Stimulated activated effector memory CD8-positive, alpha-beta T cell treated with anti-CD3 and anti-CD28 coated beads, Interleukin-12 subunit alpha, Interleukin-12 subunit beta, amount 100 ng/mL, for 72 hours (primary cell): ENCODE measurements at regions not wholly inside any gene's neighbourhood (a gene's known extent, or its start where the extent isn't known, plus 50 kb on each side); places are given as distances from the start of the nearest gene placed in this dataset.

ENCODE experiments used
- ATAC-seq: fragments of 150-1000 bp; cut with Tn5 transposase; 2 replicates; pipeline ENCODE4 v1.10.0; 2021
- DNase-seq, 2 donors: peaks; one replicate each; pipeline ENCODE4 v3.0.0; 2021 to 2022; ENCODE audit warnings: low spot score in 2 of 2
- H3K27ac Mint-ChIP-seq: one replicate; pipeline ENCODE4 v1.8.0; 2022; ENCODE audit warnings: mild to moderate bottlenecking, mixed read lengths
- H3K36me3 Mint-ChIP-seq: one replicate; pipeline ENCODE4 v1.8.0; 2022; ENCODE audit warnings: mild to moderate bottlenecking, mixed read lengths
- H3K4me1 Mint-ChIP-seq: one replicate; pipeline ENCODE4 v1.8.0; 2022; ENCODE audit warnings: mixed read lengths
- H3K4me3 Mint-ChIP-seq: one replicate; pipeline ENCODE4 v1.8.0; 2022; ENCODE audit warnings: mild to moderate bottlenecking, mixed read lengths
- H3K9me3 Mint-ChIP-seq: one replicate; pipeline ENCODE4 v1.8.0; 2022; ENCODE audit warnings: mixed read lengths

DNA sequence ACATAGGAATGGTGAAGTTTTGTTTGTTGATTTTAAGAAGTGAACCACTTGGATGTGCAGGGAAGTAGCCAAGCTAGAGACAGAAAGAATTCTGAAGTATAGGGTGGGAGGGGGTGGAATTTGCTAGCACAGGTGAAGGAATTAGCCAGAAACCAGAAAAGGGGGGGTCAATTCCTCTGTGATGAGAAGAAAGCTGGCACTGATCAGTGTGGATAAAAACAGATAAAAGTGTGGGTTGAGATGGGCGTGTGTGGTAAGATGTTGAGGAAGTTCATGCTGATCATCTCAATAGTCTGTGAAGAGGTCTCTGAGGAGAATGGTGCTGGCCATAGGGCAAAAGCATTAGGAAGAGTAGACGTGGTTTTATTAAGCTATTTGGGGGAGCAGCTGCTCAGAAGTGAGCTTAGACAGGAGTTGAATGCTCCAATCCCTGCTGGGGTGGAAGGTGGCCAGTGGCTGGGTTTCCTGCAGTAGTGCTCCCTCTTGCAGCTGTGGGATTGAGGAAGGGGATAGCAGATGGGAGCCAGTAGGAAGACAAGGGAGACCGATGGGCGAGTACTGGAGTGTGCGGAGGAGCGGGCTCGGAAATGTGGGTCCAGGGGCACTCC, 88.7 kb upstream of the ELL2 start:
- no peak overlapping the region for H3K27ac Mint-ChIP-seq
- no peaks in the 10 kb centered on the region for H3K36me3 Mint-ChIP-seq
- peaks cover 9% of the 10 kb centered on the region for H3K4me1 Mint-ChIP-seq
- H3K4me3 Mint-ChIP-seq: no peak overlapping the region
- H3K9me3 Mint-ChIP-seq: peaks cover 3% of the 10 kb centered on the region
- ATAC-seq (no peak), DNase-seq (no peak)

GRCh38 chr5:96049398-96050272, 88.0 kb upstream of the ELL2 start:
- Mint-ChIP-seq H3K4me3 (no peak overlapping the region), H3K9me3 (peaks cover 3% of the 10 kb centered on the region), H3K27ac (no peak overlapping the region), H3K4me1 (peaks cover 2% of the 10 kb centered on the region), H3K36me3 (no peaks in the 10 kb centered on the region)
- no peak for ATAC-seq
- DNase-seq: no peak

- H3K36me3 Mint-ChIP-seq: no peaks in the 10 kb centered on the region
Measured at GRCh38 chr5:96048763-96049162, 87.1 kb upstream of the ELL2 start.

DNA sequence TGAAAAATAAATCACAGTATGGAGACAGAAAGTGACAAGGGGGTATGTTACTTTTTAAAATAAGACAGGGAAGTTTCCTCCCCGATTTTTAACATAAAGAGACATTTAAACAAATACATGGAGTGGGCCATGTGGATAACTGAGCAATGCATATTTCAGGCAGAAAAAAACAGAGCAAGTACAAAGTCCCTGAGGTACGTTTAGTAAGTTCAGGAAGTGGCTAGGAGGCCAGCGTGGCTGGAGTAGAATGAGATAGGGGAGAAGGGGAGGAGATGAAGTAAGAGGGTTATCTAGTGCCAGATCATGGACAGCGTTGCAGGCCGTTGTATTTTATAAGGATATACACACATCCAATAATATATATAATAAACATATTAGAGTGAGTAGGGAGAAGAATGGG, 84.2 kb upstream of the ELL2 start:
- ATAC-seq (no peak), DNase-seq (no peak)
- no peaks in the 10 kb centered on the region for H3K4me1 Mint-ChIP-seq
- H3K9me3 Mint-ChIP-seq: no peaks in the 10 kb centered on the region
- H3K4me3 Mint-ChIP-seq: no peak overlapping the region
- no peak overlapping the region for H3K27ac Mint-ChIP-seq
- no peaks in the 10 kb centered on the region for H3K36me3 Mint-ChIP-seq

More at GRCh38 chr5:96048763-96049162, 87.1 kb upstream of the ELL2 start:
- Mint-ChIP-seq H3K4me1 (no peaks in the 10 kb centered on the region), H3K27ac (no peak overlapping the region), H3K4me3 (no peak overlapping the region), H3K9me3 (peaks cover 3% of the 10 kb centered on the region)
- ATAC-seq: no peak
- no peak for DNase-seq

- Mint-ChIP-seq H3K27ac (no peak overlapping the region), H3K36me3 (no peaks in the 10 kb centered on the region), H3K4me1 (no peaks in the 10 kb centered on the region), H3K9me3 (peaks cover 2% of the 10 kb centered on the region), H3K4me3 (no peak overlapping the region)
- DNase-seq (no peak), ATAC-seq (no peak)
Measured at GRCh38 chr5:96043446-96043845, 81.8 kb upstream of the ELL2 start.

DNA sequence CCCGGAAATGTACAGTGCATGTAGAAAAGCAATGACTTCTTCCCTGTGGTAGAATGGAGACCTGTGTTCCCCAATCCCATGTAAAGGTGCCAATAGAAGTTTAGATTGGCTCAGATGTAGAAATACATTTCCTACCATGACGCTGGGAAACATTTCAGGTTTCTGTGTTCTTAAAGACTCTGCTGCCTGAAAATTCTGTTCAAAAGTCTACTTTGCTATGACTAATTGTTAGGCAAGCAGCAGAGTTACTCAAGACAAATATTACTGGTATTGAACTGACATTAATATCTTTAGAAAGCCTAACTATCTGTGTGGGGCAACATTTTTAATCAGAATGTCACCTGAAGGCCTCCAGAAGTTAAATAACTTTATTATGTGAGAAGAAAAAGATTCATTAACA, 75.5 kb upstream of the ELL2 start:
- Mint-ChIP-seq H3K9me3 (peaks cover 3% of the 10 kb centered on the region), H3K27ac (no peak overlapping the region), H3K4me3 (no peak overlapping the region), H3K4me1 (no peaks in the 10 kb centered on the region), H3K36me3 (no peaks in the 10 kb centered on the region)
- no peak for DNase-seq
- ATAC-seq: no peak

DNA sequence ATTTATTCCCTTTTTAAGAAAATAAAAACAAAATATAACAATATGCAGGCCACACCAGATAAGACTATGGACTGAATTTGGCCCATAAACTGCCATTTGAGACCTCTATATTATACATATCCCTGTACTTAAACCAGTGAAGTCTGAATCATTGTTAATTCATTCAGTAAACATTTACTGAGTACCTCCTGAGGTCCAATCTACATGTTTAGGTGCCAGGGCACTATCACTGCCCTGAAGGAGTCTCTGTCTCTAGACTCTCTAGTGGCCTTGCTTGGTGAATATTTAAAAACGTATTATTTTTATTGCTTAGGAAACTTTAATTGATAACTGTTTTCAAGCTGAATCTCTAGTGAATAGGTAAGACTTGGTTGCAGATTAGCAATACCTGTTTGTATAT, 74.7 kb upstream of the ELL2 start:
- Mint-ChIP-seq H3K4me1 (no peaks in the 10 kb centered on the region), H3K9me3 (peaks cover 3% of the 10 kb centered on the region), H3K4me3 (no peak overlapping the region), H3K27ac (no peak overlapping the region), H3K36me3 (no peaks in the 10 kb centered on the region)
- DNase-seq (no peak), ATAC-seq (no peak)

GRCh38 chr5:96035796-96036195, 74.1 kb upstream of the ELL2 start:
- no peak overlapping the region for H3K27ac Mint-ChIP-seq
- no peaks in the 10 kb centered on the region for H3K36me3 Mint-ChIP-seq
- no peak for ATAC-seq
- H3K9me3 Mint-ChIP-seq: peaks cover 3% of the 10 kb centered on the region
- H3K4me3 Mint-ChIP-seq: no peak overlapping the region
- no peak for DNase-seq
- no peaks in the 10 kb centered on the region for H3K4me1 Mint-ChIP-seq

DNA sequence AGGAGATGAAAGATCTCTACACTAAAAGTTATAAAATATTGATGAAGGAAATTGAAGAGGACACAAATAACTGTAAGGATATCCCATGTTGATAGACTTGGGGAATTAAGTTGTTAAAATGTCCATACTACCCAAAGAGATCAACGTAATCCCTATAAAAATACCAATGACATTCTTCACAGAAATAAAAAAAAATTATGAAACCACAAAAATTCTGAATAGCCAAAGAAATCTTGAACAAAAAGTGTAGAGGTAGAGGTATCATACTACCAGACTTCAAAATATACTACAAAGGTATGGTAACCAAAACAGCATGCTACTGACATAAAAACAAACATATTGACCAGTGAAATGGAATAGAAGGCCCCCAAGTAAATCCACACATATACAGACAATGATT, 71.5 kb upstream of the ELL2 start:
- Mint-ChIP-seq H3K36me3 (no peaks in the 10 kb centered on the region), H3K4me1 (no peaks in the 10 kb centered on the region), H3K4me3 (no peak overlapping the region), H3K9me3 (no peaks in the 10 kb centered on the region), H3K27ac (no peak overlapping the region)
- DNase-seq (no peak), ATAC-seq (no peak)

DNA sequence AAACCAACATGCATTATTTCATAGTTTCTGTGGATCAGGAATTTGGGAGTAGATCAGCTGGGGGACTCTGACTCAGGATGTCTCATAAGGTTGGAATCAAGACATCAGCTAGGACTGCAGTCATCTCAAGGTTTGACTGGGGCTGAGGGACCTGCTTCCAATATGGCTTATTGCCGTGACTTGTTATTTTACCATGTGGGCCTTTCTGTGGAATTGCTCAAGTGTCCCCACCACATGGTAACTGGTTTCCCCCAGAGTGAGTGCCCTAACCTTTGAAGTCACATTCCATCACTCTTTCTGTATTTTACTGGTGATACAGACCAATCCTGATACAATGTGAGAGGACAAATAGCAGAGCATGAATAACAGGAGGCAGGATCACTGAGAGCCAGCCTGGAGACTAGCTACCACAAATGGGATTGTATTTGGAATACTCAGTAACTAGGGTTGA, 70.2 kb upstream of the ELL2 start:
- H3K9me3 Mint-ChIP-seq: no peaks in the 10 kb centered on the region

GRCh38 chr5:96031180-96031579, 69.5 kb upstream of the ELL2 start:
- no peak overlapping the region for H3K4me3 Mint-ChIP-seq

More for the DNA sequence above, 70.2 kb upstream of the ELL2 start:
- DNase-seq (no peak), ATAC-seq (no peak)
- no peak overlapping the region for H3K4me3 Mint-ChIP-seq
- H3K27ac Mint-ChIP-seq: no peak overlapping the region
- H3K4me1 Mint-ChIP-seq: no peaks in the 10 kb centered on the region
- H3K36me3 Mint-ChIP-seq: no peaks in the 10 kb centered on the region

DNA sequence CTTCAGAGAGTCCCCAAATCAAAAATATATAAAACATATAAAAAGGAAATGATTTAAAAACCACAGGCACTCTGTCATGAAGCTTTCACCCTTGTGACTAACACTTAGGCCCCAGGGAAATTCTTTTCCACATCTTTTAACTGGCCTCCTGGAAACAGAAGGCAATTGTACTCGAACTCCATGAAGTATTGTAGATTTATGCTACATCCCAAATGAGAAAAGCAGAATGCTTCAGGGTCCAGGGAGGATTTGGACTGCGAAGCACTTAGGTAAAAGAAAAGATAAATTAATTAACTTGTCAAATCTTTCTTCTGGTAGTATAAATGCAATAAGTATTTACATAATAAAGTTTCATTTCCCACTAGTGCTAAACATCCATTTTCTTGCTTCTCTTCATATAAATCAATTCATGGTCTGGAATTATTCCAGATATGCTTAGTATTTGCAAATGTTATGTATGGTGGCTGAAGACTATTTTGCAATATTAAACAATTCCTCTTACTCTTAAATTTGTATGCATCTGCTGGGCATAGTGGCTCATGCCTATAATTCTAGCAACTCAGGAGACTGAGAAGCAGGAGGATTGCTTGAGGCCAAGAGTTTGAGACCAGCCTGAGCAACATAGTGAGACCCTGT, 64.9 kb upstream of the ELL2 start:
- Mint-ChIP-seq H3K36me3 (no peaks in the 10 kb centered on the region), H3K9me3 (no peaks in the 10 kb centered on the region), H3K4me3 (no peak overlapping the region), H3K4me1 (peaks cover 4% of the 10 kb centered on the region), H3K27ac (no peak overlapping the region)
- DNase-seq (no peak), ATAC-seq (no peak)

More at GRCh38 chr5:96031180-96031579, 69.5 kb upstream of the ELL2 start:
- Mint-ChIP-seq H3K27ac (no peak overlapping the region), H3K36me3 (no peaks in the 10 kb centered on the region), H3K4me1 (no peaks in the 10 kb centered on the region), H3K9me3 (no peaks in the 10 kb centered on the region)
- no peak for DNase-seq
- no peak for ATAC-seq

DNA sequence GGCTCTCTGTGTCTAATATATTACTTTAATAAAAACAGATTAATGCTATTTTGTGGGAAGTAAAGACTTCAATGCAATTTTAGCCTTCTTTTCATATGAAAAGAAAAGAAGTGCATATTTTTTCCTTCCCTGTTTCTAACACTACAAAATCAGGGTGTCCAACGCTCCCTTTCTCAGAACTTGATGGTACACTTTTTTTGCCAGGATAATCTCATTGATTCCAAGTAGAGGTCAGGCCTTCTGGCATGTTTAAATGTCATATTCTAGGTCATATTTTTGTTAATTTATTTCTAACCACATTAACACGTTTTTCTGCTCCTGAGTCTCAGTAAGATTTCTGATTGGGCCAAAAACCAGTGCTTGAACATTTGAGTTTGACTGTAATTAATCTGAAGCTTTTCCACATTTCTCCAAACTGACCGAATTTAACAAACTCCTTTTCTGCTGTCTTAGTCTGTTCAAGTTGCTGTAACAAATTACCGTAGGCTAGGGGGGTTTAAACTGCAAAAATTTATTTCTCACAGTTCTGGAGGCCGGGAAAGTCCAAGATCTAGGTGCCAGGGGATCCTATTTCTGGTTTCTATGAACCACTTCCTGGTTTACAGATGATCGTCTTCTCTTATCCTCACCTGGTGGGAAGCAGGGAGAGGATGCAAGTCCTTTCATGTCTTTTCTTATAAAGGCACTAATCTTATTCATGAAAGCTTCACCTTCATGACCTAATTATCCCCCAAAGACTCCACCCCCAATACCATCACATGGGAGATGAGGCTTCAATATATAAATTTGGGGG, 63.2 kb upstream of the ELL2 start:
- DNase-seq: no peak
- Mint-ChIP-seq H3K4me1 (peaks cover 4% of the 10 kb centered on the region), H3K27ac (no peak overlapping the region), H3K9me3 (no peaks in the 10 kb centered on the region), H3K36me3 (no peaks in the 10 kb centered on the region), H3K4me3 (no peak overlapping the region)
- no peak for ATAC-seq

DNA sequence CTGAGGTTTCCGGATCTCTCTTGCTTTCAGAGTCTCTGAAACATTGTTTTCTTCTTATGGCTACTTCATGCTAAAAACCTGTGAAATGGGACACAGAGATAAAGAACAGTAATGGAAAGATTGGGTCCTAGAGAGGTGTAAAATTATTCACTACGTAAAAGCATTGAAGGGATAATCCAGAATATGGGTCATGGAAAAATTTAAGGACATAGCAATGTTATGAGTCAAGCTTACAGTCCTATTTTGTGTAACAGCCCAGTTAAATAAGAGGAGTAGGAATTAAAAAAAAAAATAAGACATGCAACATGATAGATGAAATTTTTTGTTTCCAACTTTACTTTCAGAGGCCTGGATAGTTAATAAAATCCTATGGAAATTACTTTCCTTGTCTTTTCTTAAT, 61.9 kb upstream of the ELL2 start:
- ATAC-seq (no peak), DNase-seq (no peak)
- peaks cover 4% of the 10 kb centered on the region for H3K4me1 Mint-ChIP-seq
- no peaks in the 10 kb centered on the region for H3K36me3 Mint-ChIP-seq
- H3K9me3 Mint-ChIP-seq: no peaks in the 10 kb centered on the region
- no peak overlapping the region for H3K4me3 Mint-ChIP-seq
- H3K27ac Mint-ChIP-seq: no peak overlapping the region

DNA sequence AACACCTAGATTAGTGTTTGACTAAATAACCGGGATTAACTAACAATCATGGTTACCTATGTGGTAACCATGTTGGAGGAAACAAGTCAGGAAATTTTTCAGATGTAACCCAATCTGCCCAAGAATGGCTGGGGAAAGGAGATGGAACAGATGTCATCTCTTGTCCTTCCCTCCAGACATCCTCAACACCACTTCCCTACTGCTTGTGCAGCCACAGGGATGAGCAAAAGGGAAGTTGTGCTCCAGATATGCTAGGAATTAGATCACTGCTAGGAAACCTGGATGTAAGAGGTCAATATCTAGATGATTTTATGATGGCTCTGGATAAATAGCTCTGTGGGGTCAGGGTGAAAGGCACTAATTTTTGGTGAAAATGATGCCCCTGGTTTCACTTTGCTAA, 61.3 kb upstream of the ELL2 start:
- no peak overlapping the region for H3K27ac Mint-ChIP-seq
- H3K36me3 Mint-ChIP-seq: no peaks in the 10 kb centered on the region

More for the DNA sequence above, 61.3 kb upstream of the ELL2 start:
- H3K4me3 Mint-ChIP-seq: no peak overlapping the region
- no peaks in the 10 kb centered on the region for H3K9me3 Mint-ChIP-seq
- ATAC-seq (no peak), DNase-seq (no peak)
- H3K4me1 Mint-ChIP-seq: peaks cover 4% of the 10 kb centered on the region
